ENCODE measurements at regions not wholly inside any gene's neighbourhood (a gene's known extent, or its start where the extent isn't known, plus 50 kb on each side); places are given as distances from the start of the nearest gene placed in this dataset.

DNA sequence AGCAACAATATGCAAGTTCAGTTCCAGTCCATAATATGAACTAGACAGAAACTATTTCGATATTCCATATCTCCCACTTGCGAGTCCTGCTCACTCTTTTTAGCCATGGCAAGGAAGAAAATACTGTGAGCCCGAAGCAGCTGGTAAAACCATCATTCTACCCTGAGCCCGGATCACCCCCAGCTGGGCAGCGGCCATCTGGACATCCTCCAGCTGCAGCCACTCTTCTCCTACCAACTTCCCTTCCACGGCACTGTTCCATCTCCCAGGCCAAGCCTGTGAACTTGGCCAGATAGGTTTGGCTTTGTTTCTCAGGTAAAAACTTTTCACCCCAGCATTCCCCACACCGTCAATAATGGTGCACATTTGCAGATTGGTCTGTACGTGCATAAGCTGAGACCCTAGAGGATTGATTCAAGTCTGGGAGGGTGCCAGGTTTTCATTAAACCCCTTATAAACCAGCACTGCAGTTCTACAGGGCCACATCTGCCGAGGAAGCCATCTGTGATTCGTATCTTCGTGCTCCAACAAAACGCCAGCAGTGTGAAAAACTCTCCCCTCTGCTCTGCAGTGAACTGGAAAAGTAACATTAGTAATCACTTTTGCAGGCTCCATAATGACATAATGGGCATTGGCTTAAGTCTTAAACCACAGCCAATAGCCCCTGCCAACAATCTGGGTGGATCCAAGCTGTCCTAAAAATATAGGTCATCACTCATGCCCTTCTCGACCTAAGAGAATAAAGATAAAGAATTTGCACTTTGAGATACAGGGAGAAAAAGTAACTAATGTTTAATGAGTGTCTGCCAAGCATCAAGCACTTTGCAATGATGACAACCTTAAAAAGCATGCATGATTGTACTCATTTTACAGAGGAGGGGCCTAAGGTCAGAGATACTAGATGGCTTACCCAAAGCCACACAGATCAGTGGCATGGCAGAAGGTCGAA lies 205.1 kb downstream of the PLPP3 start:
- TF ChIP-seq, protein P1, sequence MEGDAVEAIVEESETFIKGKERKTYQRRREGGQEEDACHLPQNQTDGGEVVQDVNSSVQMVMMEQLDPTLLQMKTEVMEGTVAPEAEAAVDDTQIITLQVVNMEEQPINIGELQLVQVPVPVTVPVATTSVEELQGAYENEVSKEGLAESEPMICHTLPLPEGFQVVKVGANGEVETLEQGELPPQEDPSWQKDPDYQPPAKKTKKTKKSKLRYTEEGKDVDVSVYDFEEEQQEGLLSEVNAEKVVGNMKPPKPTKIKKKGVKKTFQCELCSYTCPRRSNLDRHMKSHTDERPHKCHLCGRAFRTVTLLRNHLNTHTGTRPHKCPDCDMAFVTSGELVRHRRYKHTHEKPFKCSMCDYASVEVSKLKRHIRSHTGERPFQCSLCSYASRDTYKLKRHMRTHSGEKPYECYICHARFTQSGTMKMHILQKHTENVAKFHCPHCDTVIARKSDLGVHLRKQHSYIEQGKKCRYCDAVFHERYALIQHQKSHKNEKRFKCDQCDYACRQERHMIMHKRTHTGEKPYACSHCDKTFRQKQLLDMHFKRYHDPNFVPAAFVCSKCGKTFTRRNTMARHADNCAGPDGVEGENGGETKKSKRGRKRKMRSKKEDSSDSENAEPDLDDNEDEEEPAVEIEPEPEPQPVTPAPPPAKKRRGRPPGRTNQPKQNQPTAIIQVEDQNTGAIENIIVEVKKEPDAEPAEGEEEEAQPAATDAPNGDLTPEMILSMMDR (conservative IDR thresholded peaks at IDR 0.05 in 1 of 2, IDR thresholded peaks at IDR 0.05 in 1 of 2; ENCODE audit: low read depth in 1 of 2, low read length in 2 of 2), result no peak
- no peak for TF ChIP-seq EZH2 (IDR thresholded peaks at IDR 0.05; ENCODE audit: low read length, missing control alignments)
